ENCODE measurements at regions not wholly inside any gene's neighbourhood (a gene's known extent, or its start where the extent isn't known, plus 50 kb on each side); places are given as distances from the start of the nearest gene placed in this dataset.
"Not testable (repeated sequence)": the region's sequence is repeated elsewhere in the genome, so short reads cannot be mapped to it uniquely, and the experiment has no call there.

GRCh38 chr11:134725716-134726639, 313.9 kb upstream of the B3GAT1 start:
- Histone ChIP-seq H3K36me3 (ENCODE audit: control insufficient read depth, insufficient read depth, low read length) (no peaks in the 10 kb centered on the region), H3K9me3 (ENCODE audit: control insufficient read depth, insufficient read depth, low read length) (no peaks in the 10 kb centered on the region), H3K4me3 (ENCODE audit: low read length) (no peak overlapping the region), H3K27me3 (ENCODE audit: control insufficient read depth, insufficient read depth, low read length) (no peaks in the 10 kb centered on the region), H3K4me1 (ENCODE audit: control insufficient read depth, insufficient read depth, low read length) (peaks cover 2% of the 10 kb centered on the region), H3K27ac (ENCODE audit: low read length) (no peak overlapping the region)
- no peak for DNase-seq (ENCODE audit: low read depth, low spot score)
- WGBS (ENCODE audit: insufficient coverage, insufficient read length), result no CpG with 5 or more reads among the region's 21 CpGs

- no CpG with 5 or more reads among the region's 12 CpGs for WGBS (ENCODE audit: insufficient coverage, insufficient read length)
- H3K9me3 ChIP-seq (ENCODE audit: control insufficient read depth, insufficient read depth, low read length), result no peaks in the 10 kb centered on the region
- H3K27ac ChIP-seq (ENCODE audit: low read length), result no peak overlapping the region
- no peak for DNase-seq (ENCODE audit: low read depth, low spot score)
- no peaks in the 10 kb centered on the region for H3K27me3 ChIP-seq (ENCODE audit: control insufficient read depth, insufficient read depth, low read length)
- H3K4me1 ChIP-seq (ENCODE audit: control insufficient read depth, insufficient read depth, low read length), result no peaks in the 10 kb centered on the region; the same call in 1 of the 2 replicates
- H3K36me3 ChIP-seq (ENCODE audit: control insufficient read depth, insufficient read depth, low read length), result no peaks in the 10 kb centered on the region
- no peak overlapping the region for H3K4me3 ChIP-seq (ENCODE audit: low read length)
Observed at GRCh38 chr11:134725211-134725610, 313.2 kb upstream of the B3GAT1 start.

GRCh38 chr11:134724779-134725140, 312.7 kb upstream of the B3GAT1 start:
- DNase-seq (ENCODE audit: low read depth, low spot score), result no peak
- no peaks in the 10 kb centered on the region for H3K36me3 ChIP-seq (ENCODE audit: control insufficient read depth, insufficient read depth, low read length)
- H3K4me3 ChIP-seq (ENCODE audit: low read length), result no peak overlapping the region
- no peak overlapping the region for H3K27ac ChIP-seq (ENCODE audit: low read length)
- no peaks in the 10 kb centered on the region; the same call in 1 of the 2 replicates for H3K4me1 ChIP-seq (ENCODE audit: control insufficient read depth, insufficient read depth, low read length)
- no peaks in the 10 kb centered on the region for H3K9me3 ChIP-seq (ENCODE audit: control insufficient read depth, insufficient read depth, low read length)
- H3K27me3 ChIP-seq (ENCODE audit: control insufficient read depth, insufficient read depth, low read length), result no peaks in the 10 kb centered on the region
- WGBS (ENCODE audit: insufficient coverage, insufficient read length), result no CpG with 5 or more reads among the region's 9 CpGs

- Histone ChIP-seq H3K36me3 (ENCODE audit: control insufficient read depth, insufficient read depth, low read length) (no peaks in the 10 kb centered on the region), H3K4me1 (ENCODE audit: control insufficient read depth, insufficient read depth, low read length) (no peaks in the 10 kb centered on the region; the same call in 1 of the 2 replicates), H3K4me3 (ENCODE audit: low read length) (no peak overlapping the region), H3K27me3 (ENCODE audit: control insufficient read depth, insufficient read depth, low read length) (no peaks in the 10 kb centered on the region), H3K9me3 (ENCODE audit: control insufficient read depth, insufficient read depth, low read length) (no peaks in the 10 kb centered on the region), H3K27ac (ENCODE audit: low read length) (no peak overlapping the region)
- DNase-seq (ENCODE audit: low read depth, low spot score), result no peak
- WGBS (ENCODE audit: insufficient coverage, insufficient read length), result no CpG with 5 or more reads among the region's 12 CpGs
Observed at GRCh38 chr11:134724106-134724778, 312.2 kb upstream of the B3GAT1 start.

- H3K27me3 ChIP-seq (ENCODE audit: control insufficient read depth, insufficient read depth, low read length); H3K36me3 ChIP-seq (ENCODE audit: control insufficient read depth, insufficient read depth, low read length); DNase-seq (ENCODE audit: low read depth, low spot score); H3K4me1 ChIP-seq (ENCODE audit: control insufficient read depth, insufficient read depth, low read length); H3K27ac ChIP-seq (ENCODE audit: low read length); H3K9me3 ChIP-seq (ENCODE audit: control insufficient read depth, insufficient read depth, low read length); H3K4me3 ChIP-seq (ENCODE audit: low read length): not testable (repeated sequence)
- no CpG with 5 or more reads among the region's 2 CpGs for WGBS (ENCODE audit: insufficient coverage, insufficient read length)
Observed at GRCh38 chr11:134720691-134721070, 308.6 kb upstream of the B3GAT1 start.

GRCh38 chr11:134719940-134720690, 308.1 kb upstream of the B3GAT1 start:
- not testable (repeated sequence) for H3K4me1 ChIP-seq (ENCODE audit: control insufficient read depth, insufficient read depth, low read length)
- no CpG with 5 or more reads among the region's 4 CpGs for WGBS (ENCODE audit: insufficient coverage, insufficient read length)

GRCh38 chr11:134719397-134719796, 307.4 kb upstream of the B3GAT1 start:
- H3K27me3 ChIP-seq (ENCODE audit: control insufficient read depth, insufficient read depth, low read length), result no peaks in the 10 kb centered on the region
- H3K27ac ChIP-seq (ENCODE audit: low read length), result no peak overlapping the region
- no peak overlapping the region for H3K4me3 ChIP-seq (ENCODE audit: low read length)
- no peak for DNase-seq (ENCODE audit: low read depth, low spot score)
- WGBS (ENCODE audit: insufficient coverage, insufficient read length), result no CpG with 5 or more reads among the region's 5 CpGs
- H3K4me1 ChIP-seq (ENCODE audit: control insufficient read depth, insufficient read depth, low read length), result no peaks in the 10 kb centered on the region
- no peaks in the 10 kb centered on the region for H3K9me3 ChIP-seq (ENCODE audit: control insufficient read depth, insufficient read depth, low read length)
- H3K36me3 ChIP-seq (ENCODE audit: control insufficient read depth, insufficient read depth, low read length), result no peaks in the 10 kb centered on the region

More at GRCh38 chr11:134719940-134720690, 308.1 kb upstream of the B3GAT1 start:
- H3K27ac ChIP-seq (ENCODE audit: low read length); H3K27me3 ChIP-seq (ENCODE audit: control insufficient read depth, insufficient read depth, low read length); H3K9me3 ChIP-seq (ENCODE audit: control insufficient read depth, insufficient read depth, low read length); H3K4me3 ChIP-seq (ENCODE audit: low read length); DNase-seq (ENCODE audit: low read depth, low spot score); H3K36me3 ChIP-seq (ENCODE audit: control insufficient read depth, insufficient read depth, low read length): not testable (repeated sequence)

GRCh38 chr11:134716582-134716981, 304.5 kb upstream of the B3GAT1 start:
- Histone ChIP-seq H3K27me3 (ENCODE audit: control insufficient read depth, insufficient read depth, low read length) (no peaks in the 10 kb centered on the region), H3K9me3 (ENCODE audit: control insufficient read depth, insufficient read depth, low read length) (no peaks in the 10 kb centered on the region), H3K27ac (ENCODE audit: low read length) (no peak overlapping the region), H3K4me3 (ENCODE audit: low read length) (no peak overlapping the region), H3K4me1 (ENCODE audit: control insufficient read depth, insufficient read depth, low read length) (no peaks in the 10 kb centered on the region), H3K36me3 (ENCODE audit: control insufficient read depth, insufficient read depth, low read length) (no peaks in the 10 kb centered on the region)
- DNase-seq (ENCODE audit: low read depth, low spot score), result no peak
- no CpG with 5 or more reads among the region's 4 CpGs for WGBS (ENCODE audit: insufficient coverage, insufficient read length)

- Histone ChIP-seq H3K27me3 (ENCODE audit: control insufficient read depth, insufficient read depth, low read length) (no peaks in the 10 kb centered on the region), H3K27ac (ENCODE audit: low read length) (no peak overlapping the region), H3K9me3 (ENCODE audit: control insufficient read depth, insufficient read depth, low read length) (no peaks in the 10 kb centered on the region), H3K4me1 (ENCODE audit: control insufficient read depth, insufficient read depth, low read length) (no peaks in the 10 kb centered on the region), H3K4me3 (ENCODE audit: low read length) (no peak overlapping the region), H3K36me3 (ENCODE audit: control insufficient read depth, insufficient read depth, low read length) (no peaks in the 10 kb centered on the region)
- DNase-seq (ENCODE audit: low read depth, low spot score), result no peak
- WGBS (ENCODE audit: insufficient coverage, insufficient read length), result no CpG with 5 or more reads among the region's 10 CpGs
Observed at GRCh38 chr11:134714021-134714656, 302.1 kb upstream of the B3GAT1 start.

All from iPS DF 6.9 (cell line).